Astrocyte (in vitro differentiated cells and primary cell): ENCODE measurements at regions not wholly inside any gene's neighbourhood (a gene's known extent, or its start where the extent isn't known, plus 50 kb on each side); places are given as distances from the start of the nearest gene placed in this dataset.

ENCODE experiments used
- DNase-seq: peaks from one replicate; pipeline ENCODE4 v3.0.0-alpha.2; 2010; ENCODE audit warnings: low read depth
- FAIRE-seq: peaks from 2 replicates; lab custom pipeline; 2011; peaks lifted over from hg19 to GRCh38; lab: Jason Lieb, UNC
- H2AFZ ChIP-seq: 2 replicates; pipeline ENCODE4 v1.6.0; 2012; ENCODE audit warnings: low read depth, low read length, inconsistent platforms
- H3K27ac ChIP-seq: 2 replicates; pipeline ENCODE4 v1.5.1; 2011; ENCODE audit warnings: low read depth, low read length, inconsistent platforms
- H3K27me3 ChIP-seq: 2 replicates; pipeline ENCODE4 v1.6.0; 2011; ENCODE audit warnings: low read length, inconsistent platforms; ENCODE audit not compliant: insufficient read depth
- H3K36me3 ChIP-seq: 2 replicates; pipeline ENCODE4 v1.5.1; 2011; ENCODE audit warnings: low read length, inconsistent platforms; ENCODE audit not compliant: insufficient read depth
- H3K4me1 ChIP-seq: 2 replicates; pipeline ENCODE4 v1.5.1; 2011; ENCODE audit warnings: low read length, inconsistent platforms; ENCODE audit not compliant: insufficient read depth
- H3K4me2 ChIP-seq: 2 replicates; pipeline ENCODE4 v1.6.0; 2012; ENCODE audit warnings: low read length, inconsistent platforms
- H3K4me3 ChIP-seq: 2 replicates; pipeline ENCODE4 v1.5.1; 2011; ENCODE audit warnings: low read depth, mild to moderate bottlenecking, low read length, inconsistent platforms; ENCODE audit not compliant: insufficient read depth
- H3K79me2 ChIP-seq: 2 replicates; pipeline ENCODE4 v1.6.0; 2012; ENCODE audit warnings: mild to moderate bottlenecking, low read length, inconsistent platforms; ENCODE audit not compliant: insufficient read depth
- H3K9ac ChIP-seq: 2 replicates; pipeline ENCODE4 v1.6.0; 2012; ENCODE audit warnings: mild to moderate bottlenecking, low read length, inconsistent platforms
- H3K9me3 ChIP-seq: 2 replicates; pipeline ENCODE4 v1.5.1; 2012; ENCODE audit warnings: low read depth, mild to moderate bottlenecking, low read length, inconsistent platforms; ENCODE audit not compliant: insufficient read depth
- H4K20me1 ChIP-seq: 2 replicates; pipeline ENCODE4 v1.6.0; 2012; ENCODE audit warnings: low read length, inconsistent platforms; ENCODE audit not compliant: insufficient read depth
- H3K27ac Mint-ChIP-seq: one replicate; pipeline ENCODE4 v1.8.0; 2021; ENCODE audit warnings: mild to moderate bottlenecking, mixed read lengths; ENCODE audit not compliant: unreplicated experiment
- H3K27me3 Mint-ChIP-seq: one replicate; pipeline ENCODE4 v1.8.0; 2021; ENCODE audit warnings: low read depth, mixed read lengths; ENCODE audit not compliant: unreplicated experiment
- H3K36me3 Mint-ChIP-seq: one replicate; pipeline ENCODE4 v1.8.0; 2021; ENCODE audit warnings: low read depth, mixed read lengths; ENCODE audit not compliant: unreplicated experiment
- H3K4me1 Mint-ChIP-seq: one replicate; pipeline ENCODE4 v1.8.0; 2021; ENCODE audit warnings: low read depth, mixed read lengths; ENCODE audit not compliant: unreplicated experiment
- H3K4me3 Mint-ChIP-seq: one replicate; pipeline ENCODE4 v1.8.0; 2021; ENCODE audit warnings: mild to moderate bottlenecking, moderate library complexity, mixed read lengths; ENCODE audit not compliant: unreplicated experiment
- H3K9me3 Mint-ChIP-seq: one replicate; pipeline ENCODE4 v1.8.0; 2021; ENCODE audit warnings: mild to moderate bottlenecking, mixed read lengths; ENCODE audit not compliant: unreplicated experiment
- EZH2 ChIP-seq: IDR thresholded peaks from 2 replicates; pipeline ENCODE4 v1.6.1; 2012; ENCODE audit warnings: mild to moderate bottlenecking, low read length, inconsistent platforms; ENCODE audit not compliant: insufficient read depth
- TF ChIP-seq, protein P1 (sequence below): IDR thresholded peaks from 2 replicates; pipeline ENCODE4 v1.5.1; 2011; ENCODE audit warnings: low read depth, mild to moderate bottlenecking, inconsistent platforms, low read length, moderate library complexity; ENCODE audit not compliant: insufficient read depth

DNA sequence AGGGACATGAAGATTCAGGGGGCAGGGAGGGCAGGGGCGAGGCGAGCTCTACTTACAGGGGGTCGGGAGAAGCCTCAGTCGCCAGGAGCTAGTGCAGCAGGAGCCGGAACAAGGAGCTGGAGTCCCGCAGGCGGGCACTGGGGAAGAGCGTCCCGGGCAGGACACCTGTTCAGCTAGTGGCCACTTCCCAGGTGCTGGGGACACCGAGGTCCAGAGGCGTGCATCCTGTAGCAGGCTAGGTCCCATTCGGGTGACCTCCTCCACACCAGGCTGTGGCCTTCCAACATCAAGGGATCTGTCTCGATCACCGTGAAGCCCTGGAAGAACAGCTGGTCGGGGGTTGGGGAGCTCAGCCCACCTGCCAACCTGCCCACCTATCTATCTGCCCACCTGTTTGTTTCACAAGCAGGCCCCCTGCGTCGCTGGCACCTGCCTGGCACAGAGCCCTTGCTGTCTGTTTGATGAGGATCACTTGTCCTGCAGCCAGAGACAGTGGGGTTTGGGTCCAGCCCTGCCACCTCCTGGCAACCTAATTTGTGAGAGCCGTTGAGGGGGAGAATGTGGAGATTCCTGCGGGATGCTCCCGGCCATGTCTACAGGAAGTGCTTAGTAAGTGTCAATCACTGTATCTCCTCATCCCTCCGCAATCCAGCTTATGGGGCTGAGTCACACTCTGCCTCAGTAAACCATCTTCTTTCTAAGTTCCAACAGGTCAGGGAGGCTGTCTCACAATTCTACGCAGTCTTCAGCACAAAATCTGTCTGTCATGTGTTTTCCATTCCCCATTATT lies 940.9 kb downstream of the BRD1 start:
- H2AFZ ChIP-seq, result no peak overlapping the region
- H3K9me3 ChIP-seq, result peaks cover 13% of the 10 kb centered on the region
- Mint-ChIP-seq H3K36me3 (no peaks in the 10 kb centered on the region), H3K27me3 (peaks cover 27% of the 10 kb centered on the region), H3K4me3 (no peak overlapping the region), H3K4me1 (no peaks in the 10 kb centered on the region), H3K9me3 (no peaks in the 10 kb centered on the region), H3K27ac (no peak overlapping the region)
- H3K4me3 ChIP-seq, result no peak overlapping the region
- H3K4me2 ChIP-seq, result no peak overlapping the region
- no peaks in the 10 kb centered on the region for H3K79me2 ChIP-seq
- no peaks in the 10 kb centered on the region for H4K20me1 ChIP-seq
- no peaks in the 10 kb centered on the region for H3K27me3 ChIP-seq
- FAIRE-seq (no peak), DNase-seq (no peak)
- no peak for TF ChIP-seq EZH2
- TF ChIP-seq, protein P1, sequence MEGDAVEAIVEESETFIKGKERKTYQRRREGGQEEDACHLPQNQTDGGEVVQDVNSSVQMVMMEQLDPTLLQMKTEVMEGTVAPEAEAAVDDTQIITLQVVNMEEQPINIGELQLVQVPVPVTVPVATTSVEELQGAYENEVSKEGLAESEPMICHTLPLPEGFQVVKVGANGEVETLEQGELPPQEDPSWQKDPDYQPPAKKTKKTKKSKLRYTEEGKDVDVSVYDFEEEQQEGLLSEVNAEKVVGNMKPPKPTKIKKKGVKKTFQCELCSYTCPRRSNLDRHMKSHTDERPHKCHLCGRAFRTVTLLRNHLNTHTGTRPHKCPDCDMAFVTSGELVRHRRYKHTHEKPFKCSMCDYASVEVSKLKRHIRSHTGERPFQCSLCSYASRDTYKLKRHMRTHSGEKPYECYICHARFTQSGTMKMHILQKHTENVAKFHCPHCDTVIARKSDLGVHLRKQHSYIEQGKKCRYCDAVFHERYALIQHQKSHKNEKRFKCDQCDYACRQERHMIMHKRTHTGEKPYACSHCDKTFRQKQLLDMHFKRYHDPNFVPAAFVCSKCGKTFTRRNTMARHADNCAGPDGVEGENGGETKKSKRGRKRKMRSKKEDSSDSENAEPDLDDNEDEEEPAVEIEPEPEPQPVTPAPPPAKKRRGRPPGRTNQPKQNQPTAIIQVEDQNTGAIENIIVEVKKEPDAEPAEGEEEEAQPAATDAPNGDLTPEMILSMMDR, result no peak
- H3K36me3 ChIP-seq, result no peaks in the 10 kb centered on the region
- H3K27ac ChIP-seq, result no peak overlapping the region
- no peaks in the 10 kb centered on the region for H3K4me1 ChIP-seq
- no peak overlapping the region for H3K9ac ChIP-seq

DNA sequence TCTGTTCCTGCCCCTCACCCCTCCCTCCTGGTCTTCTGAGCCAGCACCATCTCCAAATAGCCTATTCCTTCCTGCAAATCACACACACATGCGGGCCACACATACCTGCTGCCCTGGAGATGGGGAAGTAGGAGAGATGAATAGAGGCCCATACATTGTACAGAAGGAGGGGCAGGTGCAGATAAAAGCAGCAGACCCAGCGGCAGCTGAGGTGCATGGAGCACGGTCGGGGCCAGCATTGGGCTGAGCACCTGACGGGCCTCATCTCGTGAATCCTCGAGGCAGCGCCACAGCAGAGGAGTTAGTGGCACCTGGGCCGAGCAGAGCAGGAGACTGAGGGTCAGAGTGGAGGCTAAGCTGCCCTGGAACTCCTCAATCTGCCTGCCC lies 941.8 kb downstream of the BRD1 start:
- TF ChIP-seq, protein P1, result no peak
- no peak for TF ChIP-seq EZH2
- peaks cover 17% of the 10 kb centered on the region for H3K9me3 ChIP-seq
- H3K4me1 ChIP-seq, result no peaks in the 10 kb centered on the region
- H3K36me3 Mint-ChIP-seq, result no peaks in the 10 kb centered on the region
- H4K20me1 ChIP-seq, result no peaks in the 10 kb centered on the region
- peaks cover 24% of the 10 kb centered on the region for H3K27me3 Mint-ChIP-seq
- H2AFZ ChIP-seq, result no peak overlapping the region
- no peaks in the 10 kb centered on the region for H3K36me3 ChIP-seq
- no peak overlapping the region for H3K4me2 ChIP-seq
- DNase-seq (no peak), FAIRE-seq (no peak)
- H3K9ac ChIP-seq, result no peak overlapping the region
- H3K4me3 ChIP-seq, result no peak overlapping the region
- H3K27ac Mint-ChIP-seq, result no peak overlapping the region
- no peaks in the 10 kb centered on the region for H3K4me1 Mint-ChIP-seq
- H3K9me3 Mint-ChIP-seq, result no peaks in the 10 kb centered on the region
- no peaks in the 10 kb centered on the region for H3K79me2 ChIP-seq
- H3K4me3 Mint-ChIP-seq, result no peak overlapping the region
- H3K27ac ChIP-seq, result no peak overlapping the region
- no peaks in the 10 kb centered on the region for H3K27me3 ChIP-seq

GRCh38 chr22:48885271-48885918 lies 942.3 kb downstream of the BRD1 start:
- Histone ChIP-seq H3K79me2 (no peaks in the 10 kb centered on the region), H3K9ac (no peak overlapping the region), H3K4me2 (no peak overlapping the region), H4K20me1 (no peaks in the 10 kb centered on the region), H3K27me3 (no peaks in the 10 kb centered on the region), H2AFZ (no peak overlapping the region), H3K4me3 (no peak overlapping the region), H3K27ac (no peak overlapping the region), H3K4me1 (no peaks in the 10 kb centered on the region), H3K9me3 (peaks cover 17% of the 10 kb centered on the region), H3K36me3 (no peaks in the 10 kb centered on the region)
- DNase-seq, result no peak
- Mint-ChIP-seq H3K36me3 (no peaks in the 10 kb centered on the region), H3K4me1 (no peaks in the 10 kb centered on the region), H3K27me3 (peaks cover 19% of the 10 kb centered on the region), H3K4me3 (no peak overlapping the region), H3K27ac (no peak overlapping the region), H3K9me3 (no peaks in the 10 kb centered on the region)
- TF ChIP-seq, protein P1, result no peak
- no peak for FAIRE-seq
